H1 (cell line): ENCODE measurements at regions not wholly inside any gene's neighbourhood (a gene's known extent, or its start where the extent isn't known, plus 50 kb on each side); places are given as distances from the start of the nearest gene placed in this dataset.

ENCODE experiments used
- CTCF ChIA-PET: fragments of 300-600 bp; sonication (Branson Sonifier 250); formaldehyde crosslinking; loops from one replicate; lab custom pipeline; 2021; ENCODE audit not compliant: partially characterized antibody; lab: Charles Lee
- POLR2A ChIA-PET: fragments of 300-600 bp; sonication (Branson Sonifier 250); formaldehyde crosslinking; loops from one replicate; lab custom pipeline; 2021; ENCODE audit warnings: inconsistent platforms; ENCODE audit not compliant: partially characterized antibody; lab: Charles Lee
- DNase-seq, 2 experiments: peaks; one replicate each; pipeline versions ENCODE4 v3.0.0 to v3.0.0-alpha.2; 2010 to 2022; ENCODE audit warnings: low spot score in 2 of 2, low read depth in 1 of 2, mixed read lengths in 1 of 2
- FAIRE-seq: peaks from 2 replicates; lab custom pipeline; 2011; peaks lifted over from hg19 to GRCh38; lab: Jason Lieb, UNC
- H2AFZ ChIP-seq: 2 replicates; pipeline ENCODE4 v1.8.1; 2012; ENCODE audit warnings: low read length, inconsistent platforms
- H2AK5ac ChIP-seq: 2 replicates; pipeline ENCODE4 v1.6.1; 2013; ENCODE audit warnings: low read depth, low read length
- H2BK120ac ChIP-seq: replicated peaks from 2 replicates; pipeline ENCODE3; 2013; ENCODE audit warnings: low read depth, low read length, inconsistent platforms
- H2BK12ac ChIP-seq: 2 replicates; pipeline ENCODE4 v1.6.1; 2013; ENCODE audit warnings: low read depth, low read length
- H2BK15ac ChIP-seq: 2 replicates; pipeline ENCODE4 v1.6.1; 2013; ENCODE audit warnings: low read length
- H2BK20ac ChIP-seq: 2 replicates; pipeline ENCODE4 v1.6.1; 2013; ENCODE audit warnings: low read length
- H2BK5ac ChIP-seq: 2 replicates; pipeline ENCODE4 v1.6.1; 2013; ENCODE audit warnings: low read depth, low read length
- H3K14ac ChIP-seq: 2 replicates; pipeline ENCODE4 v1.6.1; 2013; ENCODE audit warnings: inconsistent platforms; ENCODE audit not compliant: insufficient read length
- H3K18ac ChIP-seq: 2 replicates; pipeline ENCODE4 v1.6.1; 2013; ENCODE audit warnings: low read length; ENCODE audit errors: extremely low read depth
- H3K23ac ChIP-seq: 2 replicates; pipeline ENCODE4 v1.6.1; 2013; ENCODE audit warnings: inconsistent platforms; ENCODE audit not compliant: insufficient read length
- H3K23me2 ChIP-seq: 2 replicates; pipeline ENCODE4 v1.6.1; 2013; ENCODE audit warnings: low read depth, low read length
- H3K27ac ChIP-seq: 2 replicates; pipeline ENCODE4 v1.6.1; 2011; ENCODE audit warnings: low read depth, low read length, inconsistent platforms
- H3K27me3 ChIP-seq, 4 experiments: replicated peaks in 1 of 4; 1 replicate in 1 of 4; 2 replicates in 3 of 4; pipeline versions ENCODE4 v1.6.1 to v1.8.1; 2011 to 2013; ENCODE audit warnings: low read length in 3 of 4, mild to moderate bottlenecking in 3 of 4, inconsistent platforms in 2 of 4, mixed read lengths in 2 of 4, moderate library complexity in 1 of 4; ENCODE audit not compliant: control insufficient read depth in 3 of 4, insufficient read depth in 3 of 4; ENCODE audit errors: extremely low read depth in 1 of 4
- H3K36me3 ChIP-seq, 4 experiments: 2 replicates each; pipeline versions ENCODE4 v1.6.1 to v1.8.1; 2011 to 2013; ENCODE audit warnings: mild to moderate bottlenecking in 4 of 4, low read length in 3 of 4, moderate library complexity in 2 of 4, control low read depth in 1 of 4, inconsistent platforms in 1 of 4; ENCODE audit not compliant: insufficient read depth in 4 of 4, control insufficient read depth in 2 of 4
- H3K4ac ChIP-seq: replicated peaks from 2 replicates; pipeline ENCODE3; 2013; ENCODE audit warnings: low read length, low read depth, mixed read lengths, inconsistent platforms; ENCODE audit not compliant: insufficient read length
- H3K4me1 ChIP-seq, 4 experiments: replicated peaks in 1 of 4; 1 replicate in 1 of 4; 2 replicates in 3 of 4; pipeline versions ENCODE4 v1.6.1 to v1.8.1; 2011 to 2013; ENCODE audit warnings: low read length in 3 of 4, inconsistent platforms in 2 of 4, mixed read lengths in 1 of 4; ENCODE audit not compliant: insufficient read depth in 4 of 4, control insufficient read depth in 3 of 4
- H3K4me2 ChIP-seq, 2 experiments: 2 replicates each; pipeline versions ENCODE4 v1.6.1 to v1.8.1; 2011 to 2013; ENCODE audit warnings: low read depth in 2 of 2, low read length in 2 of 2, control low read depth in 1 of 2, inconsistent platforms in 1 of 2, mild to moderate bottlenecking in 1 of 2; ENCODE audit not compliant: insufficient read depth in 1 of 2
- H3K4me3 ChIP-seq, 4 experiments: fragments of 200-600, 300-600 bp in 1 of 4; sonication (generic), shearing (Covaris generic), sonication (Bioruptor Twin) in 1 of 4; 2 replicates each; pipeline versions ENCODE4 v1.5.1 to v1.8.1; 2011 to 2016; ENCODE audit warnings: low read length in 4 of 4, low read depth in 3 of 4, control low read depth in 2 of 4, inconsistent platforms in 2 of 4, mild to moderate bottlenecking in 2 of 4, mixed read lengths in 1 of 4, moderate library complexity in 1 of 4; ENCODE audit not compliant: insufficient read depth in 2 of 4; ENCODE audit errors: extremely low read depth in 1 of 4
- H3K56ac ChIP-seq: replicated peaks from 2 replicates; pipeline ENCODE3; 2013; ENCODE audit warnings: low read depth, mild to moderate bottlenecking, mixed read lengths, low read length, inconsistent platforms; ENCODE audit not compliant: insufficient read length
- H3K79me1 ChIP-seq: 2 replicates; pipeline ENCODE4 v1.6.1; 2013; ENCODE audit warnings: low read depth, low read length, control low read depth
- H3K79me2 ChIP-seq, 2 experiments: 2 replicates each; pipeline versions ENCODE4 v1.6.1 to v1.8.1; 2012 to 2013; ENCODE audit warnings: low read length in 2 of 2, mild to moderate bottlenecking in 2 of 2, inconsistent platforms in 1 of 2; ENCODE audit not compliant: insufficient read depth in 2 of 2, control insufficient read depth in 1 of 2
- H3K9ac ChIP-seq, 4 experiments: replicated peaks in 1 of 4; 1 replicate in 1 of 4; 2 replicates in 3 of 4; pipeline versions ENCODE4 v1.6.1 to v1.8.1; 2011 to 2013; ENCODE audit warnings: low read depth in 3 of 4, low read length in 3 of 4, control low read depth in 2 of 4, mild to moderate bottlenecking in 2 of 4, moderate library complexity in 2 of 4, inconsistent platforms in 1 of 4; ENCODE audit errors: extremely low read depth in 1 of 4
- H3K9me3 ChIP-seq, 2 experiments: 2 replicates each; pipeline versions ENCODE4 v1.6.1 to v1.8.1; 2012 to 2013; ENCODE audit warnings: mild to moderate bottlenecking in 2 of 2, moderate library complexity in 2 of 2, control low read depth in 1 of 2, inconsistent platforms in 1 of 2, low read depth in 1 of 2, low read length in 1 of 2, mixed read lengths in 1 of 2; ENCODE audit not compliant: insufficient read depth in 2 of 2
- H4K20me1 ChIP-seq, 2 experiments: replicated peaks in 1 of 2; 2 replicates each; pipeline versions ENCODE3 to v1.8.1; 2011 to 2013; ENCODE audit warnings: inconsistent platforms in 2 of 2, low read length in 2 of 2, mild to moderate bottlenecking in 1 of 2; ENCODE audit not compliant: insufficient read depth in 2 of 2, control insufficient read depth in 1 of 2
- H4K5ac ChIP-seq: 2 replicates; pipeline ENCODE4 v1.6.1; 2013; ENCODE audit warnings: low read length, low read depth, mixed read lengths, inconsistent platforms; ENCODE audit not compliant: insufficient read length
- H4K8ac ChIP-seq: 2 replicates; pipeline ENCODE4 v1.8.0; 2013; ENCODE audit warnings: mild to moderate bottlenecking, moderate library complexity, low read length, inconsistent platforms; ENCODE audit not compliant: insufficient read depth; ENCODE audit errors: extremely low read depth
- H4K91ac ChIP-seq: replicated peaks from 2 replicates; pipeline ENCODE3; 2013; ENCODE audit warnings: low read length, mixed read lengths, inconsistent platforms; ENCODE audit not compliant: insufficient read length
- GABPA ChIP-seq: IDR thresholded peaks from 2 replicates; pipeline ENCODE4 v1.6.1; 2011; ENCODE audit warnings: mild to moderate bottlenecking, low read length, moderate library complexity, borderline replicate concordance; ENCODE audit not compliant: insufficient read depth
- JUND ChIP-seq: IDR thresholded peaks from 2 replicates; pipeline ENCODE4 v1.6.1; 2011; ENCODE audit warnings: mild to moderate bottlenecking, improper control_type of control experiment, low read length
- NANOG ChIP-seq: IDR thresholded peaks from 2 replicates; pipeline ENCODE4 v1.6.1; 2011; ENCODE audit warnings: low read length, low read depth, mild to moderate bottlenecking, inconsistent platforms; ENCODE audit not compliant: insufficient read depth, poor library complexity, severe bottlenecking
- POU5F1 ChIP-seq: IDR thresholded peaks from 2 replicates; pipeline ENCODE4 v1.6.1; 2011; ENCODE audit warnings: low read depth, mild to moderate bottlenecking, low read length, moderate library complexity
- WGBS, 2 experiments: shearing (Covaris generic) in 1 of 2; methylation state at CpG; one replicate each; pipeline versions ENCODE4 v1.1.6 to v1.1.7; 2013 to 2015; ENCODE audit warnings: low lambda C conversion rate in 2 of 2, mixed read lengths in 2 of 2, inconsistent platforms in 1 of 2, low coverage in 1 of 2, missing lambda C conversion rate in 1 of 2; ENCODE audit not compliant: insufficient replicate concordance in 2 of 2, insufficient coverage in 1 of 2, insufficient read length in 1 of 2; ENCODE audit errors: extremely low coverage in 1 of 2, missing lambda C conversion rate in 1 of 2; 5-methylcytosine and 5-hydroxymethylcytosine counted together

GRCh38 chr6:100088009-100088408 is 94.0 kb upstream of the MCHR2 start:
- H3K14ac ChIP-seq: no peak overlapping the region
- H3K4me2 ChIP-seq: no peak overlapping the region
- H3K18ac ChIP-seq: no peak overlapping the region
- H3K4me3 ChIP-seq: no peak overlapping the region
- no peak overlapping the region for H3K27ac ChIP-seq
- no peak overlapping the region for H2BK5ac ChIP-seq
- ChIA-PET CTCF (interaction anchor here (0.9 to 1.8 kb wide), 8 partner anchors 9 to 220 kb away, joined by 3 to 4 read pairs (median 3); no protein-coding TSS in a partner anchor), POLR2A (no interaction called here)
- H3K56ac ChIP-seq: no peak overlapping the region
- no peak overlapping the region for H2BK120ac ChIP-seq
- no peak overlapping the region for H2AFZ ChIP-seq
- no peaks in the 10 kb centered on the region for H3K79me1 ChIP-seq
- no peak overlapping the region for H2BK15ac ChIP-seq
- H4K8ac ChIP-seq: no peak overlapping the region
- 81% methylated on average over 1 of the region's 1 CpG; no CpG with 5 or more reads in 1 of the 2 experiments for WGBS, 2 experiments
- H3K4me1 ChIP-seq: no peaks in the 10 kb centered on the region
- FAIRE-seq (no peak), DNase-seq (no peak)
- H4K5ac ChIP-seq: no peak overlapping the region
- H3K27me3 ChIP-seq: no peaks in the 10 kb centered on the region
- no peak overlapping the region for H3K23ac ChIP-seq
- no peak overlapping the region for H2AK5ac ChIP-seq
- no peak overlapping the region for H4K91ac ChIP-seq
- no peaks in the 10 kb centered on the region for H4K20me1 ChIP-seq
- H3K9me3 ChIP-seq: no peaks in the 10 kb centered on the region
- H3K9ac ChIP-seq: no peak overlapping the region
- H3K4ac ChIP-seq: no peak overlapping the region
- H2BK20ac ChIP-seq: no peak overlapping the region
- H3K23me2 ChIP-seq: no peaks in the 10 kb centered on the region
- H3K79me2 ChIP-seq: no peaks in the 10 kb centered on the region
- no peak overlapping the region for H2BK12ac ChIP-seq
- H3K36me3 ChIP-seq: no peaks in the 10 kb centered on the region
- no peak for TF ChIP-seq JUND
- no peak for TF ChIP-seq POU5F1
- TF ChIP-seq NANOG: no peak
- TF ChIP-seq GABPA: no peak
